HCT116 (cell line): ENCODE measurements at regions not wholly inside any gene's neighbourhood (a gene's known extent, or its start where the extent isn't known, plus 50 kb on each side); places are given as distances from the start of the nearest gene placed in this dataset.

ENCODE experiments used
- ATAC-seq: fragments of 200-7000 bp; cut with Tn5 transposase; 2 replicates; pipeline ENCODE4 v1.9.1; 2020; ENCODE audit warnings: mild to moderate bottlenecking, moderate library complexity
- BruUV-seq: library from RNA; stranded (reverse); fragments of 400-500 nt; replicated peaks from 2 replicates; lab custom pipeline; 2021; lab: Mats Ljungman, UMichigan
- CTCF ChIA-PET: fragments of 300-600 bp; sonication (Branson Sonifier 250); formaldehyde crosslinking; loops from one replicate; lab custom pipeline; 2021; ENCODE audit warnings: antibody characterized with exemption; lab: Charles Lee
- POLR2A ChIA-PET: fragments of 300-600, 350-600 bp; sonication (Branson Sonifier 250); formaldehyde crosslinking; loops from one replicate; lab custom pipeline; 2021; ENCODE audit warnings: antibody characterized with exemption; lab: Charles Lee
- RAD21 ChIA-PET, 2 experiments: fragments of 300-600 bp; sonication (Branson Sonifier 250); formaldehyde crosslinking; loops; one replicate each; lab custom pipeline; 2023; ENCODE audit warnings: low total read pairs in 2 of 2; ENCODE audit not compliant: uncharacterized antibody in 2 of 2, unreplicated experiment in 2 of 2, low non-redundant PET in 1 of 2; lab: Charles Lee
- DNase-seq: peaks from one replicate; pipeline ENCODE4 v3.0.0-alpha.2; 2010; ENCODE audit warnings: low read depth, low spot score
- H2AFZ ChIP-seq: fragments of 200-600 bp; shearing (Covaris generic), sonication (generic); 2 replicates; pipeline ENCODE4 v1.6.1; 2017; ENCODE audit warnings: low read depth, mixed run types, mixed read lengths, antibody characterized with exemption, low read length; ENCODE audit not compliant: poor library complexity, severe bottlenecking
- H3K27ac ChIP-seq: 2 replicates; pipeline ENCODE4 v1.5.1; 2012; ENCODE audit warnings: low read depth, low read length
- H3K27me3 ChIP-seq: fragments of 200-600 bp; sonication (generic); 2 replicates; pipeline ENCODE4 v1.6.1; 2016; ENCODE audit warnings: mixed run types, low read length, mixed read lengths; ENCODE audit not compliant: insufficient read depth
- H3K36me3 ChIP-seq, 2 experiments: fragments of 200-500 bp in 1 of 2; fragments of 200-600 bp in 1 of 2; sonication (Bioruptor generic) in 1 of 2; sonication (generic) in 1 of 2; 2 replicates each; pipeline versions ENCODE4 v1.5.1 to v1.6.1; 2014 to 2016; ENCODE audit warnings: low read length in 2 of 2, inconsistent platforms in 1 of 2, mixed read lengths in 1 of 2, mixed run types in 1 of 2; ENCODE audit not compliant: insufficient read depth in 2 of 2, control insufficient read depth in 1 of 2
- H3K4me1 ChIP-seq, 2 experiments: fragments of 200-600 bp in 1 of 2; sonication (generic) in 1 of 2; 2 replicates each; pipeline versions ENCODE4 v1.5.1 to v1.6.1; 2012 to 2017; ENCODE audit warnings: low read length in 2 of 2, inconsistent platforms in 1 of 2, mild to moderate bottlenecking in 1 of 2, mixed read lengths in 1 of 2, mixed run types in 1 of 2, moderate library complexity in 1 of 2; ENCODE audit not compliant: insufficient read depth in 2 of 2, control insufficient read depth in 1 of 2
- H3K4me2 ChIP-seq: fragments of 200-600 bp; sonication (generic); 2 replicates; pipeline ENCODE4 v1.6.1; 2017; ENCODE audit warnings: mixed run types, low read length, mixed read lengths
- H3K4me3 ChIP-seq, 2 experiments: fragments of 200-600 bp in 1 of 2; sonication (generic) in 1 of 2; replicated peaks in 1 of 2; 2 replicates each; pipeline ENCODE4 v1.5.1; 2011 to 2016; ENCODE audit warnings: low read length in 2 of 2, control low read depth in 1 of 2, low read depth in 1 of 2, mild to moderate bottlenecking in 1 of 2, mixed read lengths in 1 of 2, mixed run types in 1 of 2
- H3K79me2 ChIP-seq: fragments of 200-600 bp; sonication (generic); 2 replicates; pipeline ENCODE4 v1.6.1; 2017; ENCODE audit warnings: mild to moderate bottlenecking, mixed run types, low read length, moderate library complexity, mixed read lengths; ENCODE audit not compliant: insufficient read depth
- H3K9ac ChIP-seq: fragments of 200-600 bp; sonication (generic); 2 replicates; pipeline ENCODE4 v1.6.1; 2016; ENCODE audit warnings: low read length, mixed read lengths
- H3K9me2 ChIP-seq: fragments of 200-600 bp; sonication (generic), shearing (Covaris generic); 2 replicates; pipeline ENCODE4 v1.6.1; 2017; ENCODE audit warnings: mixed run types, mild to moderate bottlenecking, moderate library complexity; ENCODE audit not compliant: insufficient read depth
- H3K9me3 ChIP-seq, 2 experiments: fragments of 200-500 bp in 1 of 2; fragments of 200-600 bp in 1 of 2; sonication (Bioruptor generic) in 1 of 2; sonication (generic) in 1 of 2; 2 replicates each; pipeline ENCODE4 v1.6.1; 2014 to 2017; ENCODE audit warnings: low read length in 2 of 2, mixed read lengths in 2 of 2, inconsistent platforms in 1 of 2, low read depth in 1 of 2, mild to moderate bottlenecking in 1 of 2, mixed run types in 1 of 2, moderate library complexity in 1 of 2; ENCODE audit not compliant: control insufficient read depth in 1 of 2, insufficient read depth in 1 of 2
- H4K20me1 ChIP-seq: fragments of 200-600 bp; sonication (generic), shearing (Covaris generic); 2 replicates; pipeline ENCODE4 v1.6.1; 2017; ENCODE audit warnings: mixed run types, mild to moderate bottlenecking, moderate library complexity; ENCODE audit not compliant: insufficient read depth
- CBX3 ChIP-seq: IDR thresholded peaks from 2 replicates; pipeline ENCODE4 v1.6.1; 2012; ENCODE audit warnings: low read depth
- CEBPB ChIP-seq: IDR thresholded peaks from 2 replicates; pipeline ENCODE4 v1.6.1; 2012; ENCODE audit warnings: low read depth
- CTCF ChIP-seq, 3 experiments: fragments of 200-600 bp in 1 of 3; sonication (generic) in 1 of 3; IDR thresholded peaks in 2 of 3; conservative IDR thresholded peaks in 1 of 3; 2 replicates each; pipeline ENCODE4 v1.5.1; 2012 to 2017; ENCODE audit warnings: low read depth in 2 of 3, low read length in 2 of 3, antibody characterized with exemption in 1 of 3, borderline replicate concordance in 1 of 3, control low read depth in 1 of 3, mild to moderate bottlenecking in 1 of 3, mixed read lengths in 1 of 3, mixed run types in 1 of 3, moderate library complexity in 1 of 3; ENCODE audit not compliant: insufficient read depth in 1 of 3
- EGR1 ChIP-seq: IDR thresholded peaks from 2 replicates; pipeline ENCODE4 v1.6.1; 2012; ENCODE audit warnings: low read depth
- ELF1 ChIP-seq: IDR thresholded peaks from 2 replicates; pipeline ENCODE4 v1.6.1; 2012; ENCODE audit warnings: low read depth, borderline replicate concordance
- EZH2 ChIP-seq: fragments of 200-600 bp; sonication (generic); IDR thresholded peaks from 2 replicates; pipeline ENCODE4 v1.6.1; 2017; ENCODE audit warnings: antibody characterized with exemption, mixed run types
- EZH2phosphoT487 ChIP-seq: fragments of 200-600 bp; IDR thresholded peaks from 2 replicates; pipeline ENCODE4 v1.6.1; 2018; ENCODE audit warnings: antibody characterized with exemption, borderline replicate concordance
- FOSL1 ChIP-seq: IDR thresholded peaks from 2 replicates; pipeline ENCODE4 v1.6.1; 2012; ENCODE audit warnings: low read depth
- MAX ChIP-seq: IDR thresholded peaks from 2 replicates; pipeline ENCODE4 v1.6.1; 2012
- POLR2A ChIP-seq: IDR thresholded peaks from 2 replicates; pipeline ENCODE4 v1.7.0; 2011; ENCODE audit warnings: borderline replicate concordance; ENCODE audit not compliant: insufficient read depth, insufficient read length; ENCODE audit errors: extremely low read depth
- POLR2AphosphoS5 ChIP-seq: IDR thresholded peaks from 2 replicates; pipeline ENCODE4 v1.6.1; 2011; ENCODE audit warnings: mild to moderate bottlenecking, low read depth, low read length, moderate library complexity
- RAD21 ChIP-seq: IDR thresholded peaks from 2 replicates; pipeline ENCODE4 v1.6.1; 2012; ENCODE audit warnings: low read depth, mild to moderate bottlenecking
- REST ChIP-seq: IDR thresholded peaks from 2 replicates; pipeline ENCODE4 v1.6.1; 2012; ENCODE audit warnings: low read depth
- SIN3A ChIP-seq: IDR thresholded peaks from 2 replicates; pipeline ENCODE4 v1.6.1; 2012; ENCODE audit warnings: low read depth
- SP1 ChIP-seq: IDR thresholded peaks from 2 replicates; pipeline ENCODE4 v1.6.1; 2012; ENCODE audit warnings: low read depth
- SRF ChIP-seq: IDR thresholded peaks from 2 replicates; pipeline ENCODE4 v1.6.1; 2012; ENCODE audit warnings: low read depth
- TCF7L2 ChIP-seq: IDR thresholded peaks from 2 replicates; pipeline ENCODE4 v1.7.0; 2011; ENCODE audit warnings: borderline replicate concordance, inconsistent platforms; ENCODE audit not compliant: insufficient read depth, insufficient read length; ENCODE audit errors: extremely low read depth
- YY1 ChIP-seq: IDR thresholded peaks from 2 replicates; pipeline ENCODE4 v1.6.1; 2011; ENCODE audit warnings: low read length, low read depth, moderate library complexity, mild to moderate bottlenecking; ENCODE audit not compliant: insufficient replicate concordance; ENCODE audit errors: extremely low read depth
- ZFX ChIP-seq: fragments of 450-650 bp; IDR thresholded peaks from 2 replicates; pipeline ENCODE4 v1.6.1; 2017
- ZNF274 ChIP-seq: fragments of 200-500 bp; sonication (Bioruptor generic); IDR thresholded peaks from 2 replicates; pipeline ENCODE4 v1.6.1; 2014; ENCODE audit warnings: mild to moderate bottlenecking, low read depth, low read length, inconsistent platforms
- intact Hi-C: fragments of 100-400 bp; cut with micrococcal nuclease; formaldehyde crosslinking; loops from 2 replicates; pipeline ENCODE4 v1.10.0; 2022

GRCh38 chr2:239826786-239827522, 198.2 kb downstream of the NDUFA10 start:
- TF ChIP-seq FOSL1 (no peak), EGR1 (no peak), SIN3A (no peak), EZH2phosphoT487 (no peak), MAX (no peak), SP1 (no peak), ZFX (no peak), POLR2AphosphoS5 (no peak), REST (no peak), RAD21 (no peak), SRF (no peak), POLR2A (no peak), EZH2 (no peak), YY1 (no peak), ELF1 (no peak), CEBPB (no peak), TCF7L2 (no peak), CTCF (IDR thresholded peaks at IDR 0.05 in 2 of 3, conservative IDR thresholded peaks at IDR 0.05 in 1 of 3; ENCODE audit: borderline replicate concordance in 1 of 3, insufficient read depth in 1 of 3, low read depth in 2 of 3, low read length in 2 of 3) (no peak), CBX3 (no peak), ZNF274 (no peak)
- BruUV-seq, result no TSS peak
- Histone ChIP-seq H3K79me2 (no peaks in the 10 kb centered on the region), H3K4me2 (no peak overlapping the region), H3K36me3 (no peaks in the 10 kb centered on the region), H3K9me3 (no peaks in the 10 kb centered on the region), H3K9ac (no peak overlapping the region), H3K27me3 (peaks cover 13% of the 10 kb centered on the region; the same call in 1 of the 2 replicates), H4K20me1 (no peaks in the 10 kb centered on the region), H3K4me3 (no peak overlapping the region), H3K9me2 (no peaks in the 10 kb centered on the region), H2AFZ (no peak overlapping the region), H3K27ac (no peak overlapping the region), H3K4me1 (peaks cover 10 to 19% of the 10 kb centered on the region in 2 experiments; a peak in 3 of 4 replicates)
- no peak for DNase-seq
- ATAC-seq, result no peak
- intact Hi-C loops, result no loop called here
- RAD21 ChIA-PET, result no interaction called here
- POLR2A ChIA-PET, result no interaction called here
- CTCF ChIA-PET, result no interaction called here
